Endodermal cell (in vitro differentiated cells): ENCODE measurements at regions not wholly inside any gene's neighbourhood (a gene's known extent, or its start where the extent isn't known, plus 50 kb on each side); places are given as distances from the start of the nearest gene placed in this dataset.
A peak's percentile ranks its signal among the peaks of the same experiment; 100 is the strongest.

Source experiments
- DNase-seq: peaks from one replicate; pipeline ENCODE4 v3.0.0-alpha.2; 2017
- H3K27ac ChIP-seq: 2 replicates; pipeline ENCODE4 v1.5.1; 2013; ENCODE audit warnings: mild to moderate bottlenecking, low read depth, low read length, moderate library complexity
- H3K27me3 ChIP-seq: 2 replicates; pipeline ENCODE4 v1.6.1; 2013; ENCODE audit warnings: mild to moderate bottlenecking, low read length, moderate library complexity; ENCODE audit not compliant: insufficient read depth, control insufficient read depth, poor library complexity, severe bottlenecking
- H3K36me3 ChIP-seq: 2 replicates; pipeline ENCODE4 v1.7.0; 2013; ENCODE audit warnings: mild to moderate bottlenecking, low read length, moderate library complexity; ENCODE audit not compliant: control insufficient read depth, insufficient read depth
- H3K4me1 ChIP-seq: one replicate; pipeline ENCODE4 v1.7.0; 2013; ENCODE audit warnings: low read length; ENCODE audit not compliant: control insufficient read depth, insufficient read depth
- H3K4me3 ChIP-seq: 2 replicates; pipeline ENCODE4 v1.5.1; 2013; ENCODE audit warnings: mild to moderate bottlenecking, low read length, moderate library complexity
- H3K9ac ChIP-seq: 2 replicates; pipeline ENCODE4 v1.6.1; 2013; ENCODE audit warnings: mild to moderate bottlenecking, low read length, moderate library complexity; ENCODE audit not compliant: poor library complexity, severe bottlenecking; ENCODE audit errors: extremely low read depth
- H3K9me3 ChIP-seq: 2 replicates; pipeline ENCODE4 v1.6.1; 2013; ENCODE audit warnings: mild to moderate bottlenecking, low read length, moderate library complexity; ENCODE audit not compliant: control insufficient read depth
- H3K27ac Mint-ChIP-seq: 2 replicates; pipeline ENCODE4 v1.8.0; 2020; ENCODE audit warnings: mixed read lengths
- H3K27me3 Mint-ChIP-seq: 2 replicates; pipeline ENCODE4 v1.8.0; 2021; ENCODE audit warnings: mild to moderate bottlenecking, mixed read lengths; ENCODE audit not compliant: insufficient read depth
- H3K36me3 Mint-ChIP-seq: 2 replicates; pipeline ENCODE4 v1.8.0; 2020; ENCODE audit warnings: low read depth, mixed read lengths
- H3K4me1 Mint-ChIP-seq: 2 replicates; pipeline ENCODE4 v1.8.0; 2020; ENCODE audit warnings: mixed read lengths
- H3K4me3 Mint-ChIP-seq: 2 replicates; pipeline ENCODE4 v1.8.0; 2020; ENCODE audit warnings: mild to moderate bottlenecking, moderate library complexity, mixed read lengths
- H3K9me3 Mint-ChIP-seq: 2 replicates; pipeline ENCODE4 v1.8.0; 2020; ENCODE audit warnings: mild to moderate bottlenecking, mixed read lengths
- CTCF ChIP-seq: fragments of 200-600 bp; sonication (generic); conservative IDR thresholded peaks from 2 replicates; pipeline ENCODE4 v1.5.0; 2021; ENCODE audit warnings: antibody characterized with exemption, mild to moderate bottlenecking
- WGBS, 2 experiments: methylation state at CpG; one replicate each; pipeline versions ENCODE4 v1.1.5 to v1.1.7; 2013; ENCODE audit warnings: missing lambda C conversion rate in 2 of 2, mixed read lengths in 1 of 2; ENCODE audit not compliant: insufficient coverage in 1 of 2, insufficient read length in 1 of 2; 5-methylcytosine and 5-hydroxymethylcytosine counted together

GRCh38 chr2:212649646-212650045, 111.0 kb upstream of the ERBB4 start:
- peaks cover 1% of the 10 kb centered on the region for H3K4me1 Mint-ChIP-seq
- no peaks in the 10 kb centered on the region for H3K27me3 Mint-ChIP-seq
- H3K27me3 ChIP-seq = no peaks in the 10 kb centered on the region
- no peak for DNase-seq
- WGBS, 2 experiments = 83 to 92% methylated on average over 1 of the region's 1 CpG
- TF ChIP-seq CTCF = no peak
- no peak overlapping the region for H3K4me3 Mint-ChIP-seq
- H3K36me3 Mint-ChIP-seq = no peaks in the 10 kb centered on the region
- no peak overlapping the region for H3K27ac ChIP-seq
- H3K27ac Mint-ChIP-seq = no peak overlapping the region
- no peak overlapping the region for H3K4me3 ChIP-seq
- H3K9me3 ChIP-seq = no peaks in the 10 kb centered on the region
- no peak overlapping the region for H3K9ac ChIP-seq
- H3K9me3 Mint-ChIP-seq = no peaks in the 10 kb centered on the region
- H3K36me3 ChIP-seq = no peaks in the 10 kb centered on the region
- peaks cover under 1% of the 10 kb centered on the region for H3K4me1 ChIP-seq

GRCh38 chr2:212646698-212647366, 108.2 kb upstream of the ERBB4 start:
- Mint-ChIP-seq H3K27me3 (peaks cover 2% of the 10 kb centered on the region), H3K27ac (no peak overlapping the region), H3K36me3 (no peaks in the 10 kb centered on the region), H3K4me1 (peaks cover 8% of the 10 kb centered on the region), H3K4me3 (no peak overlapping the region), H3K9me3 (no peaks in the 10 kb centered on the region)
- 75 to 90% methylated on average over 1 to 3 of the region's 3 CpGs for WGBS, 2 experiments
- Histone ChIP-seq H3K9me3 (no peaks in the 10 kb centered on the region), H3K4me1 (peaks cover 7% of the 10 kb centered on the region), H3K36me3 (no peaks in the 10 kb centered on the region), H3K27ac (no peak overlapping the region), H3K27me3 (no peaks in the 10 kb centered on the region), H3K9ac (no peak overlapping the region), H3K4me3 (no peak overlapping the region)
- no peak for TF ChIP-seq CTCF
- DNase-seq = no peak

- peak; percentile 62 for DNase-seq
- Histone ChIP-seq H3K36me3 (no peaks in the 10 kb centered on the region), H3K4me3 (no peak overlapping the region), H3K27me3 (no peaks in the 10 kb centered on the region), H3K9me3 (no peaks in the 10 kb centered on the region), H3K4me1 (peaks cover 7% of the 10 kb centered on the region), H3K27ac (no peak overlapping the region), H3K9ac (no peak overlapping the region)
- 89 to 100% methylated on average over 1 to 3 of the region's 3 CpGs for WGBS, 2 experiments
- Mint-ChIP-seq H3K9me3 (no peaks in the 10 kb centered on the region), H3K27ac (peak overlapping the region; percentile 30), H3K27me3 (peaks cover 4% of the 10 kb centered on the region), H3K4me1 (peaks cover 8% of the 10 kb centered on the region), H3K4me3 (no peak overlapping the region), H3K36me3 (no peaks in the 10 kb centered on the region)
- TF ChIP-seq CTCF = no peak
Measured at GRCh38 chr2:212644195-212644837, 105.7 kb upstream of the ERBB4 start.
